ENCODE measurements at regions not wholly inside any gene's neighbourhood (a gene's known extent, or its start where the extent isn't known, plus 50 kb on each side); places are given as distances from the start of the nearest gene placed in this dataset.
"Not testable (repeated sequence)": the region's sequence is repeated elsewhere in the genome, so short reads cannot be mapped to it uniquely, and the experiment has no call there.

DNA sequence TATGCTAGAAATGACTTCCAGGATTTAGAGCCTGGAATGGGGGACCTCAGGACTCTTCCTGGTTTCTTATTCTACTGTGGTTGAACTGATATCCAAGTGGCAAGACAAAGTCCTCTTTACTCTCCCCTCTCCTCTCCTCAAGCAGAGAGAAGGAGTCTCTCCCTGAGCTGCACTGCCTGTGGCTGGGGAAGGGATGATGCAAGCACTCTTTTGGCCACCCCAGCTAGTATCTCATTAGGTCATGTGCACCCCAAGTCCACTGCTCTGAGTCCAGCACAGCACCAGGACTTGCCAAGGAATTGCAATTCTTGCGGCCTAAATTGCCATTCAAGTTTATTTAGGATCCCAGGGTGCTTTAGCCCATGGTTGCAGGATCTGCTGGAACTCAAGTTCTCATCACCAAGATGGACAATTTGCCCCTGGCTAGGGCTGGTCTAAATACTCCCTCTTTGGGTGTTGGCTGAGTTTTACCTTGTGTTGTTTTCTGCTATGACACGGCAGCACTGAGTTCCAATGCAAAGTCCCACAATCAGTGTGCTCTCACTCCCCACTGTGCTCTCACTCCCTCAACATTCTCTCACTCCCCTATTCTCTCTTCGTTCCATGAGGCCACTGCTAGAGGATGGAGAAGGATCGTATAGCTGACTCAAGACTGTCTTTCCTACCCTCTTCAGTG, 172.2 kb downstream of the TM2D1 start:
- no peak for DNase-seq (ENCODE audit: low read depth in 2 of 2)
- TF ChIP-seq, protein P1, sequence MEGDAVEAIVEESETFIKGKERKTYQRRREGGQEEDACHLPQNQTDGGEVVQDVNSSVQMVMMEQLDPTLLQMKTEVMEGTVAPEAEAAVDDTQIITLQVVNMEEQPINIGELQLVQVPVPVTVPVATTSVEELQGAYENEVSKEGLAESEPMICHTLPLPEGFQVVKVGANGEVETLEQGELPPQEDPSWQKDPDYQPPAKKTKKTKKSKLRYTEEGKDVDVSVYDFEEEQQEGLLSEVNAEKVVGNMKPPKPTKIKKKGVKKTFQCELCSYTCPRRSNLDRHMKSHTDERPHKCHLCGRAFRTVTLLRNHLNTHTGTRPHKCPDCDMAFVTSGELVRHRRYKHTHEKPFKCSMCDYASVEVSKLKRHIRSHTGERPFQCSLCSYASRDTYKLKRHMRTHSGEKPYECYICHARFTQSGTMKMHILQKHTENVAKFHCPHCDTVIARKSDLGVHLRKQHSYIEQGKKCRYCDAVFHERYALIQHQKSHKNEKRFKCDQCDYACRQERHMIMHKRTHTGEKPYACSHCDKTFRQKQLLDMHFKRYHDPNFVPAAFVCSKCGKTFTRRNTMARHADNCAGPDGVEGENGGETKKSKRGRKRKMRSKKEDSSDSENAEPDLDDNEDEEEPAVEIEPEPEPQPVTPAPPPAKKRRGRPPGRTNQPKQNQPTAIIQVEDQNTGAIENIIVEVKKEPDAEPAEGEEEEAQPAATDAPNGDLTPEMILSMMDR (conservative IDR thresholded peaks at IDR 0.05 in 1 of 2, IDR thresholded peaks at IDR 0.05 in 1 of 2; ENCODE audit: low read depth in 1 of 2, low read length in 2 of 2): no peak
- TF ChIP-seq EZH2 (IDR thresholded peaks at IDR 0.05; ENCODE audit: low read length, missing control alignments): no peak
- H3K4me3 ChIP-seq (replicated peaks in 1 of 4; ENCODE audit: control extremely low read depth in 1 of 4, insufficient read depth in 1 of 4, low read depth in 3 of 4, low read length in 4 of 4): no peak overlapping the region
- no peaks in the 10 kb centered on the region for H3K27me3 ChIP-seq (ENCODE audit: control insufficient read depth, insufficient read depth, low read length)
- no peaks in the 10 kb centered on the region for H3K79me2 ChIP-seq (ENCODE audit: control insufficient read depth, insufficient read depth, low read length)
- H3K36me3 ChIP-seq (ENCODE audit: control insufficient read depth, insufficient read depth, low read length): no peaks in the 10 kb centered on the region
- H3K9ac ChIP-seq (ENCODE audit: insufficient read depth, low read length): no peak overlapping the region
- H3K27ac ChIP-seq (ENCODE audit: insufficient read depth, low read length): no peak overlapping the region
- H4K20me1 ChIP-seq (ENCODE audit: control insufficient read depth, extremely low read depth, insufficient read depth, low read length): no peaks in the 10 kb centered on the region
- no peak overlapping the region for H2AFZ ChIP-seq (ENCODE audit: low read length)
- no peaks in the 10 kb centered on the region for H3K9me3 ChIP-seq (ENCODE audit: control insufficient read depth, insufficient read depth, low read depth, low read length)
- no peaks in the 10 kb centered on the region for H3K4me1 ChIP-seq (ENCODE audit: control insufficient read depth, extremely low read depth, insufficient read depth, low read length)
- H3K4me2 ChIP-seq (ENCODE audit: extremely low read depth, insufficient read depth, low read length): no peak overlapping the region

DNA sequence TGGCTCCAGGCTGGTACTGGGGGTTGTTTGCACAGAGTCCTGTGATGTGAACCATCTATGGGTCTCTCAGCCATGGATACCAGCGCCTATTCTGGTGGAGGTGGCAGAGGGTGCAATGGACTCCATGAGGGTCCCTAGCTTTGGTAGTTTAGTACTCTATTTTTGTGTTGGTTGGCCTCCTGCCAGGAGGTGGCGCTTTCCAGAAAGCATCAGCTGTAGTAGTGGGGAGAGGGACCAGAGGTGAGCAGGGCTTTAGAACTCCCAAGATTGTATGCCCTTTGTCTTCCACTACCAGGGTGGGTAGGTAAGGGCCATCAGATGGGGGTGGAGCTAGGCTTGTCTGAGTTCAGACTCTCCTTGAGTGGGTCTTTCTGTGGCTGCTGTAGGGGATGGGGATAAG, 177.6 kb downstream of the TM2D1 start:
- H3K4me3 ChIP-seq (replicated peaks in 1 of 4; ENCODE audit: control extremely low read depth in 1 of 4, insufficient read depth in 1 of 4, low read depth in 3 of 4, low read length in 4 of 4); H3K79me2 ChIP-seq (ENCODE audit: control insufficient read depth, insufficient read depth, low read length); H3K27me3 ChIP-seq (ENCODE audit: control insufficient read depth, insufficient read depth, low read length); H3K4me1 ChIP-seq (ENCODE audit: control insufficient read depth, extremely low read depth, insufficient read depth, low read length); H4K20me1 ChIP-seq (ENCODE audit: control insufficient read depth, extremely low read depth, insufficient read depth, low read length); H3K9me3 ChIP-seq (ENCODE audit: control insufficient read depth, insufficient read depth, low read depth, low read length); H3K27ac ChIP-seq (ENCODE audit: insufficient read depth, low read length); H2AFZ ChIP-seq (ENCODE audit: low read length); H3K4me2 ChIP-seq (ENCODE audit: extremely low read depth, insufficient read depth, low read length); DNase-seq (ENCODE audit: low read depth in 2 of 2); H3K9ac ChIP-seq (ENCODE audit: insufficient read depth, low read length); H3K36me3 ChIP-seq (ENCODE audit: control insufficient read depth, insufficient read depth, low read length): not testable (repeated sequence)

DNA sequence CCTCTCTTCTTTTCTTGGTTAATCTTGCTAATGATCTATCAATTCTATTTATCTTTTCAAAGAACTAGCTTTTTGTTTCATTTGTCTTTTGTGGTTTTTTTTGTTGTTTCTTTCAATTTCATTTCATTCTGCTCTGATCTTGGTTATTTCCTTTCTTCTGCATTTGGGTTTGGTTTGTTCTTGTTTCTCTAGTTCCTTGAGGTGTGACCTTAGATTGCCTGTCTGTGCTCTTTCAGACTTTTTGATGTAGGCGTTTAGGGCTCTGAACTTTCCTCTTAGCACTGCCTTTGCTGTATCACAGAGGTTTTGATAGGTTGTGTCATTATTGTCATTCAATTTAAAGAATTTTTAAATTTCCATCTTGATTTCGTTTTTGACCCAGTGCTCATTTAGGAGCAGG, 180.1 kb downstream of the TM2D1 start:
- H3K4me1 ChIP-seq (ENCODE audit: control insufficient read depth, extremely low read depth, insufficient read depth, low read length); H2AFZ ChIP-seq (ENCODE audit: low read length); H3K9me3 ChIP-seq (ENCODE audit: control insufficient read depth, insufficient read depth, low read depth, low read length); H3K27ac ChIP-seq (ENCODE audit: insufficient read depth, low read length); DNase-seq (ENCODE audit: low read depth in 2 of 2); H4K20me1 ChIP-seq (ENCODE audit: control insufficient read depth, extremely low read depth, insufficient read depth, low read length); H3K79me2 ChIP-seq (ENCODE audit: control insufficient read depth, insufficient read depth, low read length); H3K36me3 ChIP-seq (ENCODE audit: control insufficient read depth, insufficient read depth, low read length); H3K9ac ChIP-seq (ENCODE audit: insufficient read depth, low read length); H3K27me3 ChIP-seq (ENCODE audit: control insufficient read depth, insufficient read depth, low read length); H3K4me3 ChIP-seq (replicated peaks in 1 of 4; ENCODE audit: control extremely low read depth in 1 of 4, insufficient read depth in 1 of 4, low read depth in 3 of 4, low read length in 4 of 4); H3K4me2 ChIP-seq (ENCODE audit: extremely low read depth, insufficient read depth, low read length): not testable (repeated sequence)

DNA sequence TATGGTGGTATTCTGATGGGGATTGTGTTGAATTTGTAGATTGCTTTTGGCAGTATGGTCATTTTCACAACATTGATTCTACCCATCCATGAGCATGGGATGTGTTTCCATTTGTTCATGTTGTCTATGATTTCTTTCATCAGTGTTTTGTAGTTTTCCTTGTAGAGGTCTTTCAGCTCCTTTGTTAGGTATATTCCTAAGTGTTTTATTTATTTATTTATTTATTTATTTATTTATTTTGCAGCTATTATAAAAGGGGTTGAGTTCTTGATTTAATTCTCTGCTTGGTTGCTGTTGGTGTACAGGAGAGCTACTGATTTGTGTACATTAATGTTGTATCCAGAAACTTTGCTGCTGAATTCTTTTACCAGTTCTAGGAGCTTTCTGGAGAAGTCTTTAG, 181.4 kb downstream of the TM2D1 start:
- H2AFZ ChIP-seq (ENCODE audit: low read length); H3K4me3 ChIP-seq (replicated peaks in 1 of 4; ENCODE audit: control extremely low read depth in 1 of 4, insufficient read depth in 1 of 4, low read depth in 3 of 4, low read length in 4 of 4); H3K9me3 ChIP-seq (ENCODE audit: control insufficient read depth, insufficient read depth, low read depth, low read length); H3K36me3 ChIP-seq (ENCODE audit: control insufficient read depth, insufficient read depth, low read length); H3K27me3 ChIP-seq (ENCODE audit: control insufficient read depth, insufficient read depth, low read length); H3K4me1 ChIP-seq (ENCODE audit: control insufficient read depth, extremely low read depth, insufficient read depth, low read length); H3K4me2 ChIP-seq (ENCODE audit: extremely low read depth, insufficient read depth, low read length); DNase-seq (ENCODE audit: low read depth in 2 of 2); H3K79me2 ChIP-seq (ENCODE audit: control insufficient read depth, insufficient read depth, low read length); H3K27ac ChIP-seq (ENCODE audit: insufficient read depth, low read length); H4K20me1 ChIP-seq (ENCODE audit: control insufficient read depth, extremely low read depth, insufficient read depth, low read length); H3K9ac ChIP-seq (ENCODE audit: insufficient read depth, low read length): not testable (repeated sequence)
